Spleen (tissue), 7 donors: ENCODE measurements at regions not wholly inside any gene's neighbourhood (a gene's known extent, or its start where the extent isn't known, plus 50 kb on each side); places are given as distances from the start of the nearest gene placed in this dataset.

ENCODE experiments used
- POLR2A ChIP-seq, 3 donors: fragments of 450-650 bp; IDR thresholded peaks; one replicate each; pipeline ENCODE4 v1.5.1; 2017; ENCODE audit warnings: antibody characterized with exemption in 3 of 3, mild to moderate bottlenecking in 1 of 3
- TF ChIP-seq, protein P1 (sequence below), 11 experiments: fragments of 200-600 bp in 7 of 11; fragments of 450-650 bp in 4 of 11; sonication (generic) in 4 of 11; IDR thresholded peaks in 8 of 11; conservative IDR thresholded peaks in 3 of 11; 1 replicate in 7 of 11; 2 replicates in 4 of 11; pipeline versions ENCODE4 v1.4.0 to v1.8.0; 2016 to 2021; ENCODE audit warnings: antibody characterized with exemption in 11 of 11, inconsistent platforms in 4 of 11, mild to moderate bottlenecking in 1 of 11
- donor health status: DM: no; HTN: no; CAD: no; lungs with moderate emphysema.
- donor health status: DM: no; HTN: no; CAD: no.
- donor health status: DM: no; HTN: no; CAD: no.

- TF ChIP-seq, protein P1, sequence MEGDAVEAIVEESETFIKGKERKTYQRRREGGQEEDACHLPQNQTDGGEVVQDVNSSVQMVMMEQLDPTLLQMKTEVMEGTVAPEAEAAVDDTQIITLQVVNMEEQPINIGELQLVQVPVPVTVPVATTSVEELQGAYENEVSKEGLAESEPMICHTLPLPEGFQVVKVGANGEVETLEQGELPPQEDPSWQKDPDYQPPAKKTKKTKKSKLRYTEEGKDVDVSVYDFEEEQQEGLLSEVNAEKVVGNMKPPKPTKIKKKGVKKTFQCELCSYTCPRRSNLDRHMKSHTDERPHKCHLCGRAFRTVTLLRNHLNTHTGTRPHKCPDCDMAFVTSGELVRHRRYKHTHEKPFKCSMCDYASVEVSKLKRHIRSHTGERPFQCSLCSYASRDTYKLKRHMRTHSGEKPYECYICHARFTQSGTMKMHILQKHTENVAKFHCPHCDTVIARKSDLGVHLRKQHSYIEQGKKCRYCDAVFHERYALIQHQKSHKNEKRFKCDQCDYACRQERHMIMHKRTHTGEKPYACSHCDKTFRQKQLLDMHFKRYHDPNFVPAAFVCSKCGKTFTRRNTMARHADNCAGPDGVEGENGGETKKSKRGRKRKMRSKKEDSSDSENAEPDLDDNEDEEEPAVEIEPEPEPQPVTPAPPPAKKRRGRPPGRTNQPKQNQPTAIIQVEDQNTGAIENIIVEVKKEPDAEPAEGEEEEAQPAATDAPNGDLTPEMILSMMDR (IDR thresholded peaks at IDR 0.05 in 8 of 11, conservative IDR thresholded peaks at IDR 0.05 in 3 of 11): no peak
- no peak for TF ChIP-seq POLR2A (IDR thresholded peaks at IDR 0.05)
These were observed 113.0 kb downstream of the PCDH7 start for GRCh38 chr4:30833206-30833605.
